ENCODE measurements at regions not wholly inside any gene's neighbourhood (a gene's known extent, or its start where the extent isn't known, plus 50 kb on each side); places are given as distances from the start of the nearest gene placed in this dataset.

- TF ChIP-seq CTCF (IDR thresholded peaks at IDR 0.05) (no peak), POLR2A (IDR thresholded peaks at IDR 0.05) (no peak)
Measured at GRCh38 chr12:58801986-58802385, 118.3 kb downstream of the LRIG3 start.

All from esophagus squamous epithelium (tissue), 4 donors.